Astrocyte (in vitro differentiated cells and primary cell): ENCODE measurements at regions not wholly inside any gene's neighbourhood (a gene's known extent, or its start where the extent isn't known, plus 50 kb on each side); places are given as distances from the start of the nearest gene placed in this dataset.

Experiments
- EZH2 ChIP-seq: IDR thresholded peaks from 2 replicates; pipeline ENCODE4 v1.6.1; 2012; ENCODE audit warnings: mild to moderate bottlenecking, low read length, inconsistent platforms; ENCODE audit not compliant: insufficient read depth
- TF ChIP-seq, protein P1 (sequence below): IDR thresholded peaks from 2 replicates; pipeline ENCODE4 v1.5.1; 2011; ENCODE audit warnings: low read depth, mild to moderate bottlenecking, inconsistent platforms, low read length, moderate library complexity; ENCODE audit not compliant: insufficient read depth

DNA sequence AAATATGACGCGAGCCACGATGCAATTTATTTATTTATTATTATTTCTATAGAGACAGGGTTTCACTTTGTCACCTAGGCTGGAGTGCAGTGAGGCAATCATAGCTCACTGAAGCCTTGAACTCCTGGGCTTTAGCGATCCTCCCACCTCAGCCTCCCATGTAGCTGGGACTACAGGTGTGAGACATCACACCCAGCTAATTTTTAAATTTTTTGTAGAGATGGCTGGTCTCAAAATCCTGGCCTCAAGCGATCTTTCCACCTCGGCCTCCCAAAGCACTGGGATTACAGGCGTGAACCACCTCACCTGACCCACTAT, 63.6 kb downstream of the IRF2BP2 start:
- TF ChIP-seq, protein P1, sequence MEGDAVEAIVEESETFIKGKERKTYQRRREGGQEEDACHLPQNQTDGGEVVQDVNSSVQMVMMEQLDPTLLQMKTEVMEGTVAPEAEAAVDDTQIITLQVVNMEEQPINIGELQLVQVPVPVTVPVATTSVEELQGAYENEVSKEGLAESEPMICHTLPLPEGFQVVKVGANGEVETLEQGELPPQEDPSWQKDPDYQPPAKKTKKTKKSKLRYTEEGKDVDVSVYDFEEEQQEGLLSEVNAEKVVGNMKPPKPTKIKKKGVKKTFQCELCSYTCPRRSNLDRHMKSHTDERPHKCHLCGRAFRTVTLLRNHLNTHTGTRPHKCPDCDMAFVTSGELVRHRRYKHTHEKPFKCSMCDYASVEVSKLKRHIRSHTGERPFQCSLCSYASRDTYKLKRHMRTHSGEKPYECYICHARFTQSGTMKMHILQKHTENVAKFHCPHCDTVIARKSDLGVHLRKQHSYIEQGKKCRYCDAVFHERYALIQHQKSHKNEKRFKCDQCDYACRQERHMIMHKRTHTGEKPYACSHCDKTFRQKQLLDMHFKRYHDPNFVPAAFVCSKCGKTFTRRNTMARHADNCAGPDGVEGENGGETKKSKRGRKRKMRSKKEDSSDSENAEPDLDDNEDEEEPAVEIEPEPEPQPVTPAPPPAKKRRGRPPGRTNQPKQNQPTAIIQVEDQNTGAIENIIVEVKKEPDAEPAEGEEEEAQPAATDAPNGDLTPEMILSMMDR, result no peak
- TF ChIP-seq EZH2, result no peak
